Neural progenitor cell (in vitro differentiated cells): ENCODE measurements at regions not wholly inside any gene's neighbourhood (a gene's known extent, or its start where the extent isn't known, plus 50 kb on each side); places are given as distances from the start of the nearest gene placed in this dataset.

Experiments
- CTCF ChIP-seq: fragments of 200-600 bp; sonication (generic); IDR thresholded peaks from 2 replicates; pipeline ENCODE4 v1.5.1; 2017; ENCODE audit warnings: antibody characterized with exemption, mild to moderate bottlenecking
- EZH2 ChIP-seq: fragments of 200-600 bp; sonication (generic); IDR thresholded peaks from 2 replicates; pipeline ENCODE4 v1.6.1; 2017; ENCODE audit warnings: antibody characterized with exemption, mild to moderate bottlenecking, moderate library complexity

- TF ChIP-seq EZH2 (no peak), CTCF (no peak)
These were observed 2275.8 kb upstream of the PCDH20 start for GRCh38 chr13:63691474-63691873.
